Fibroblast of villous mesenchyme (primary cell): ENCODE measurements at regions not wholly inside any gene's neighbourhood (a gene's known extent, or its start where the extent isn't known, plus 50 kb on each side); places are given as distances from the start of the nearest gene placed in this dataset.

Experiments used
- DNase-seq: peaks from one replicate; pipeline ENCODE4 v3.0.0-alpha.2; 2010; ENCODE audit warnings: low read depth
- H3K4me3 ChIP-seq: 2 replicates; pipeline ENCODE4 v1.5.1; 2011; ENCODE audit warnings: low read depth, mild to moderate bottlenecking, low read length
- TF ChIP-seq, protein P1 (sequence below): IDR thresholded peaks from 2 replicates; pipeline ENCODE4 v1.5.1; 2012; ENCODE audit warnings: low read depth, mild to moderate bottlenecking, low read length; ENCODE audit not compliant: insufficient read depth

GRCh38 chr5:29367176-29367833 lies 1826.2 kb upstream of the CDH6 start:
- TF ChIP-seq, protein P1, sequence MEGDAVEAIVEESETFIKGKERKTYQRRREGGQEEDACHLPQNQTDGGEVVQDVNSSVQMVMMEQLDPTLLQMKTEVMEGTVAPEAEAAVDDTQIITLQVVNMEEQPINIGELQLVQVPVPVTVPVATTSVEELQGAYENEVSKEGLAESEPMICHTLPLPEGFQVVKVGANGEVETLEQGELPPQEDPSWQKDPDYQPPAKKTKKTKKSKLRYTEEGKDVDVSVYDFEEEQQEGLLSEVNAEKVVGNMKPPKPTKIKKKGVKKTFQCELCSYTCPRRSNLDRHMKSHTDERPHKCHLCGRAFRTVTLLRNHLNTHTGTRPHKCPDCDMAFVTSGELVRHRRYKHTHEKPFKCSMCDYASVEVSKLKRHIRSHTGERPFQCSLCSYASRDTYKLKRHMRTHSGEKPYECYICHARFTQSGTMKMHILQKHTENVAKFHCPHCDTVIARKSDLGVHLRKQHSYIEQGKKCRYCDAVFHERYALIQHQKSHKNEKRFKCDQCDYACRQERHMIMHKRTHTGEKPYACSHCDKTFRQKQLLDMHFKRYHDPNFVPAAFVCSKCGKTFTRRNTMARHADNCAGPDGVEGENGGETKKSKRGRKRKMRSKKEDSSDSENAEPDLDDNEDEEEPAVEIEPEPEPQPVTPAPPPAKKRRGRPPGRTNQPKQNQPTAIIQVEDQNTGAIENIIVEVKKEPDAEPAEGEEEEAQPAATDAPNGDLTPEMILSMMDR: no peak
- H3K4me3 ChIP-seq: no peak overlapping the region
- no peak for DNase-seq

GRCh38 chr5:29351170-29351569 lies 1842.3 kb upstream of the CDH6 start:
- DNase-seq: no peak
- H3K4me3 ChIP-seq: no peak overlapping the region
- TF ChIP-seq, protein P1: no peak

DNA sequence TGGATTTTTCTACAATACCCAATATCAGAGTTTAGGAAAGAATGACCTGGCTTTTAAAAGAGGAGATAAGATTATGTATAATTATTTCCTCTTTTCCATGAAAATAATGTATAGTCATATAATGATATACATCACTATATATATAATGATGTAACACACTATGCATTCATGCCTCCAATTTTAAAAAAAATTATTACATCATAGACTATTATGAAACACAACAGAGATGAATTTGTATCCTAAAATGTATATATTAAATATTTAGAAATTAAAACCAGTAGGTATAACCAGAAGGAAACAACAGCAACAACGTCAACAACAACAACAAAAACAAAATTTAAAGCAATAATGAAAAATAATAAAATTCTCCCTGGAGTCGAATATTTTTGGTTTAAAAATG lies 1856.5 kb upstream of the CDH6 start:
- H3K4me3 ChIP-seq: no peak overlapping the region
- no peak for DNase-seq
- TF ChIP-seq, protein P1: no peak

GRCh38 chr5:29321591-29321990 lies 1871.9 kb upstream of the CDH6 start:
- no peak for DNase-seq
- no peak overlapping the region for H3K4me3 ChIP-seq
- TF ChIP-seq, protein P1: no peak

- no peak overlapping the region for H3K4me3 ChIP-seq
- TF ChIP-seq, protein P1: no peak
- no peak for DNase-seq
Observed at GRCh38 chr5:29309359-29309758, 1884.1 kb upstream of the CDH6 start.

DNA sequence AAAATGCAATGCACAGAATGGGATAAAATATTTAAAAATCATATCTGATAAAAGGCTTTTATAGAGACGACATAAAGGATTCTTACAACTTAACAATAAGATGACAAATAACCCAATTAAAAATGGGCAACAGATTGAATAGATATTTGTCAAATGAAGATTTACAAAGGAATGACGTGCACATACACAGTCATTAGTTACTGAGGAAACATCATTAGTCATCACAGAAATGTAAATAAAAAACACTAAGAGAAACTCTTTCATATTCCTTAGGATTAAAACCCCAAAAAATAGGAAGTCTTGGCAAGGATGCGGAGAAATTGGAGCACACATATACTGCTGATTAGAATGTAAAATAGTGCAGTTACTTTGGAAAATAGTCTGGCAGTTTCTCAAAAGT lies 1886.0 kb upstream of the CDH6 start:
- TF ChIP-seq, protein P1: no peak
- DNase-seq: no peak
- H3K4me3 ChIP-seq: no peak overlapping the region

DNA sequence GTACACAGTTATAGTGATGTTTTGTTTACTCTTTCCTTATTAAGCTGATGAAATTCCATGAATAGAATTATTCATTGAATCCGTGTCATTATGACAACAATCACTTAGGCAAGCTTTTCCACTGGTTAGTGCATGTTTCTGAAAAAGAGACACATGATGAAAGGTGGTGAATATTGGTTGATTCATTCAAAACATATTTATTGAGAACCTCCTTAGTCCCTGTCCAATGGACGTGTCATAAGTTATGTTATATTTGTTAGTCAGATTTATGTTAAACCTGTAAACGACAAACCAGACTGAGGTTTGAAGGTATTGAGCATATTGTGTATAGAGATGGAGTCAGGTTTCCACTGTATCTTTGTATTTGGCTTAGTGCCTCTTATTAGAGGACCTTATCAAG lies 1888.9 kb upstream of the CDH6 start:
- H3K4me3 ChIP-seq: no peak overlapping the region
- no peak for DNase-seq
- TF ChIP-seq, protein P1: no peak
